ENCODE measurements at regions not wholly inside any gene's neighbourhood (a gene's known extent, or its start where the extent isn't known, plus 50 kb on each side); places are given as distances from the start of the nearest gene placed in this dataset.

DNA sequence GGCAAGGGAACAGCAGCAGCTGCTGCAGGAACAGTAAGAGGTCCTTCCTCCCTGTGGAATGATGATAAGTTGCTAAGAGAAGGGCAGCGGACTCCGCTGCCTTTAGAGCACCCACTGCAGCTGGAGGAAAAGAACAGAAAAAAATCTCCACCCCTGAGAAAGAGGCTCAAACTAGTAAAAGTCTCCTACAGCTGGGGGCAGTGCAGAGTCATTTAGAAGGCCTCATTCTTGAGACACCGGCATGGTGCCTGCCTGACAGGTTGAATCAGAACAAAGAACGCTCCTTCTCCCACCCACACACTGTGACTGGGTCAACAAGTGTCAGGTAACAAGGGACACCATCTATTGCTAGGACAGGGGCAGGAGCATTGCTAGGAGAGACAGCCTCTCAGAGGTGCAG lies 188.4 kb downstream of the ABHD5 start:
- WGBS (ENCODE audit: extremely low coverage, insufficient read length, low lambda C conversion rate) = no CpG with 5 or more reads among the region's 4 CpGs
- peaks cover 22 to 41% of the 10 kb centered on the region in 2 experiments for H3K4me1 Mint-ChIP-seq
- Histone ChIP-seq H3K23ac (ENCODE audit: insufficient read length, low read depth, low read length) (no peak overlapping the region), H2BK12ac (ENCODE audit: insufficient read length, low read depth, low read length) (no peak overlapping the region), H2BK20ac (ENCODE audit: low read depth, low read length, poor library complexity, severe bottlenecking) (no peak overlapping the region), H2AK5ac (ENCODE audit: insufficient read length, low read length) (no peak overlapping the region), H2BK15ac (ENCODE audit: low read depth, low read length) (no peak overlapping the region), H4K91ac (ENCODE audit: insufficient read length, low read depth, low read length) (no peak overlapping the region), H3K4ac (ENCODE audit: low read depth, low read length) (no peak overlapping the region), H3K18ac (ENCODE audit: insufficient read length, low read depth, low read length) (no peak overlapping the region), H3K14ac (ENCODE audit: insufficient read depth, low read length) (no peak overlapping the region), H2AFZ (ENCODE audit: low read length) (no peak overlapping the region), H3K4me1 (ENCODE audit: insufficient read depth, low read length) (0 out of 2 replicates have a peak, but pooled peaks cover 3% of the 10 kb centered on the region), H3K27me3 (ENCODE audit: insufficient read depth, low read length) (no peaks in the 10 kb centered on the region), H4K20me1 (ENCODE audit: control insufficient read depth, insufficient read depth, insufficient read length) (no peaks in the 10 kb centered on the region), H3K9ac (ENCODE audit: extremely low read depth, insufficient read length, low read length) (no peak overlapping the region), H3K56ac (ENCODE audit: insufficient read length, low read depth, low read length) (no peak overlapping the region), H4K5ac (ENCODE audit: insufficient read length, low read depth, low read length) (no peak overlapping the region), H3K9me3 (ENCODE audit: control insufficient read depth, low read depth, low read length) (no peaks in the 10 kb centered on the region), H3T11ph (ENCODE audit: low read length) (no peak overlapping the region), H3K79me1 (ENCODE audit: insufficient read depth, low read depth, low read length, poor library complexity, severe bottlenecking) (no peaks in the 10 kb centered on the region), H3K4me2 (ENCODE audit: insufficient read depth, insufficient read length, low read length) (no peak overlapping the region), H3K79me2 (ENCODE audit: insufficient read depth, low read length) (no peaks in the 10 kb centered on the region), H2BK120ac (ENCODE audit: low read depth, low read length, poor library complexity, severe bottlenecking) (no peak overlapping the region), H2BK5ac (ENCODE audit: insufficient read length, low read length) (no peak overlapping the region), H3K23me2 (ENCODE audit: insufficient read length, low read depth, low read length, poor library complexity, severe bottlenecking) (no peaks in the 10 kb centered on the region), H3K27ac (ENCODE audit: insufficient read length, low read depth, low read length) (no peak overlapping the region), H4K8ac (replicated peaks; ENCODE audit: insufficient read length, low read depth, low read length) (no peak overlapping the region)
- peak; percentile 88 for DNase-seq
- H3K27me3 Mint-ChIP-seq (ENCODE audit: low read depth) = no peaks in the 10 kb centered on the region; the same call in none of the 2 replicates
- no peaks in the 10 kb centered on the region for H3K36me3 Mint-ChIP-seq (ENCODE audit: insufficient read depth in 1 of 3, low read depth in 3 of 3)
- no peak overlapping the region for H3K4me3 Mint-ChIP-seq
- peak; percentile 71 for TF ChIP-seq CTCF (conservative IDR thresholded peaks at IDR 0.05)
- H3K9me3 Mint-ChIP-seq = no peaks in the 10 kb centered on the region
- peak overlapping the region in 1 of 3 experiments; percentile 34; a peak in 1 of 7 replicates for H3K27ac Mint-ChIP-seq

Data from H9 (cell line).